DOHH2 (cell line): ENCODE measurements at regions not wholly inside any gene's neighbourhood (a gene's known extent, or its start where the extent isn't known, plus 50 kb on each side); places are given as distances from the start of the nearest gene placed in this dataset.

ENCODE experiments used
- H3F3A ChIP-seq: fragments of 200-600 bp; sonication (generic), shearing (Covaris generic); 2 replicates; pipeline ENCODE4 v1.6.0; 2016; ENCODE audit warnings: antibody characterized with exemption, mild to moderate bottlenecking; ENCODE audit not compliant: control insufficient read depth, insufficient read depth
- H3K27ac ChIP-seq: fragments of 200-600 bp; sonication (generic); 2 replicates; pipeline ENCODE4 v1.5.1; 2014; ENCODE audit warnings: low read depth, mild to moderate bottlenecking, low read length, moderate library complexity
- H3K27me3 ChIP-seq: fragments of 200-600 bp; sonication (generic); 2 replicates; pipeline ENCODE4 v1.6.1; 2014; ENCODE audit warnings: mild to moderate bottlenecking, low read length, mixed read lengths; ENCODE audit not compliant: control insufficient read depth
- H3K36me3 ChIP-seq: fragments of 200-600 bp; sonication (generic); 2 replicates; pipeline ENCODE4 v1.6.1; 2014; ENCODE audit warnings: mild to moderate bottlenecking, low read length, moderate library complexity, mixed read lengths; ENCODE audit not compliant: control insufficient read depth
- H3K4me1 ChIP-seq: fragments of 200-600 bp; sonication (generic); 2 replicates; pipeline ENCODE4 v1.6.1; 2014; ENCODE audit warnings: mild to moderate bottlenecking, low read length, mixed read lengths; ENCODE audit not compliant: control insufficient read depth
- H3K4me2 ChIP-seq: fragments of 200-600 bp; sonication (generic); 2 replicates; pipeline ENCODE4 v1.6.0; 2014; ENCODE audit warnings: mild to moderate bottlenecking, low read length, moderate library complexity
- H3K4me3 ChIP-seq: fragments of 200-600 bp; sonication (generic); 2 replicates; pipeline ENCODE4 v1.5.1; 2014; ENCODE audit warnings: mild to moderate bottlenecking, low read length, mixed read lengths
- H3K79me2 ChIP-seq: fragments of 200-600 bp; sonication (generic); 2 replicates; pipeline ENCODE4 v1.6.1; 2014; ENCODE audit warnings: mild to moderate bottlenecking, low read length, mixed read lengths; ENCODE audit not compliant: control insufficient read depth
- H3K9me2 ChIP-seq: fragments of 200-600 bp; sonication (generic); replicated peaks from 2 replicates; pipeline ENCODE4 v1.6.1; 2014; ENCODE audit warnings: mild to moderate bottlenecking, low read length, mixed read lengths; ENCODE audit not compliant: control insufficient read depth
- H3K9me3 ChIP-seq: fragments of 200-600 bp; sonication (generic); 2 replicates; pipeline ENCODE4 v1.6.1; 2014; ENCODE audit warnings: antibody characterized with exemption, low read length, mixed read lengths; ENCODE audit not compliant: control insufficient read depth, insufficient read depth
- H4K20me1 ChIP-seq: fragments of 200-600 bp; sonication (generic); 2 replicates; pipeline ENCODE4 v1.6.0; 2014; ENCODE audit warnings: low read depth, mild to moderate bottlenecking, antibody characterized with exemption, low read length, moderate library complexity; ENCODE audit not compliant: control insufficient read depth, insufficient read depth
- CTCF ChIP-seq: fragments of 200-600 bp; sonication (generic); IDR thresholded peaks from one replicate; pipeline ENCODE4 v1.5.1; 2014; ENCODE audit warnings: antibody characterized with exemption, mild to moderate bottlenecking, low read depth, low read length; ENCODE audit not compliant: poor library complexity, severe bottlenecking
- EZH2phosphoT487 ChIP-seq: fragments of 200-600 bp; sonication (generic); IDR thresholded peaks from 2 replicates; pipeline ENCODE4 v1.6.1; 2017; ENCODE audit warnings: borderline replicate concordance, mild to moderate bottlenecking, antibody characterized with exemption, low read length, moderate library complexity, mixed read lengths

- no peak overlapping the region for H3K4me2 ChIP-seq
- H3K9me2 ChIP-seq: no peaks in the 10 kb centered on the region
- H3K27ac ChIP-seq: no peak overlapping the region
- H3K36me3 ChIP-seq: no peaks in the 10 kb centered on the region
- H4K20me1 ChIP-seq: no peaks in the 10 kb centered on the region
- no peaks in the 10 kb centered on the region for H3K9me3 ChIP-seq
- no peaks in the 10 kb centered on the region for H3F3A ChIP-seq
- no peak overlapping the region for H3K4me3 ChIP-seq
- no peaks in the 10 kb centered on the region for H3K27me3 ChIP-seq
- no peaks in the 10 kb centered on the region for H3K79me2 ChIP-seq
- no peak for TF ChIP-seq CTCF
- TF ChIP-seq EZH2phosphoT487: no peak
- H3K4me1 ChIP-seq: no peaks in the 10 kb centered on the region
These were observed 125.1 kb upstream of the ADGRL4 start for GRCh38 chr1:79131626-79132025.

DNA sequence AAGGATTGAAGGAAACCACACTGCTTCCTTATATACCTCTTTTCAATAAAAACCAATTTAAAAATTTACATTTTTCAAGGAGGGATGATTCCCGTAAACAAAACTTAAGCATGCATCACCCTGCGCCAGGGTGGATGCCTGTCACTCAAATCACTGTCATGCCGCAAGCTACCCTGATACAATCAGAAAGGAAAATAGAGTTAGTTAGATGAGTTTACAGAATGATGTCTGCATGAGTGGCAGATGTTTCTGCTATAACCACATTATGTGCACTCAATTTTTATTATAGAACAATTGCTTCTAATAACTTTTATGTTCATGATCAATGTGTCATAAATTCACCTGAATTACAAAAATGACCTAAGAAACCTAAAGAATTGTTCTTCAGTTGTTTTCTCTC lies 123.4 kb upstream of the ADGRL4 start:
- Histone ChIP-seq H3K27ac (no peak overlapping the region), H3K36me3 (no peaks in the 10 kb centered on the region), H3K9me3 (no peaks in the 10 kb centered on the region), H4K20me1 (no peaks in the 10 kb centered on the region), H3F3A (no peaks in the 10 kb centered on the region), H3K79me2 (no peaks in the 10 kb centered on the region), H3K4me1 (no peaks in the 10 kb centered on the region), H3K4me3 (no peak overlapping the region), H3K27me3 (no peaks in the 10 kb centered on the region), H3K9me2 (no peaks in the 10 kb centered on the region), H3K4me2 (no peak overlapping the region)
- TF ChIP-seq CTCF: no peak
- TF ChIP-seq EZH2phosphoT487: no peak

- no peaks in the 10 kb centered on the region for H3K4me1 ChIP-seq
- TF ChIP-seq CTCF: no peak
- TF ChIP-seq EZH2phosphoT487: no peak
- H3K27ac ChIP-seq: no peak overlapping the region
- H3K9me2 ChIP-seq: no peaks in the 10 kb centered on the region
- H3K9me3 ChIP-seq: no peaks in the 10 kb centered on the region
- no peaks in the 10 kb centered on the region for H3K27me3 ChIP-seq
- no peak overlapping the region for H3K4me2 ChIP-seq
- H4K20me1 ChIP-seq: no peaks in the 10 kb centered on the region
- no peaks in the 10 kb centered on the region for H3F3A ChIP-seq
- H3K36me3 ChIP-seq: no peaks in the 10 kb centered on the region
- no peaks in the 10 kb centered on the region for H3K79me2 ChIP-seq
- no peak overlapping the region for H3K4me3 ChIP-seq
These were observed 122.2 kb upstream of the ADGRL4 start for GRCh38 chr1:79128722-79129121.

DNA sequence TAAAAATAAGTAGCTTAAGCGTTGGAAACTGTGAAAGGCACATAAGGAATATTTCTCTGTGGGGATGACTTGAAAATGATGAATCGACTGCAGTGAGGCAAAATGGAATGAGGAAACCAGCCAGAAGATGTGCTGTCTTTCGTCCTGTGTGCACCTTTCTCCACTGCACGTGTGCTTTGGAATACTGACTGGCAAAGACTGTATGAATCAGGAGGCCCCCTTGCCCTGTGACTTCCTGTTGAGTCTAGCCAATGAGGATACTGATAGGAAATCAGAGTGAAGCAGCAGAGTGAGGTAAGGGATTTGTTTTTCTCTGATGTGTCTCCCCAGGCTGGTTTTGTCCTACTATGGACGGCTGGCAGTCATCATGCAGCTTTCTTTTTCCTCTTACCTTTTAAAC lies 118.2 kb upstream of the ADGRL4 start:
- TF ChIP-seq EZH2phosphoT487 (no peak), CTCF (no peak)

More for the DNA sequence above, 118.2 kb upstream of the ADGRL4 start:
- Histone ChIP-seq H3K27me3 (no peaks in the 10 kb centered on the region), H3K36me3 (no peaks in the 10 kb centered on the region), H3K9me3 (peaks cover 2% of the 10 kb centered on the region; the same call in 1 of the 2 replicates), H3K79me2 (no peaks in the 10 kb centered on the region), H3K4me2 (no peak overlapping the region), H3K4me1 (no peaks in the 10 kb centered on the region), H3F3A (no peaks in the 10 kb centered on the region), H3K4me3 (no peak overlapping the region), H3K9me2 (no peaks in the 10 kb centered on the region), H3K27ac (no peak overlapping the region), H4K20me1 (no peaks in the 10 kb centered on the region)
